Ovary (tissue), 7 donors: ENCODE measurements at regions not wholly inside any gene's neighbourhood (a gene's known extent, or its start where the extent isn't known, plus 50 kb on each side); places are given as distances from the start of the nearest gene placed in this dataset.
"Not testable (repeated sequence)": the region's sequence is repeated elsewhere in the genome, so short reads cannot be mapped to it uniquely, and the experiment has no call there.

Experiments used
- DNase-seq, 5 donors: peaks; one replicate each; pipeline ENCODE4 v3.0.0-alpha.2; 2019 to 2020
- H3K27ac ChIP-seq, 2 donors: fragments of 200-600 bp; one replicate each; pipeline versions ENCODE4 v1.5.1 to v1.8.0; 2019 to 2022
- H3K27me3 ChIP-seq: fragments of 200-600 bp; one replicate; pipeline ENCODE4 v1.8.0; 2022
- H3K36me3 ChIP-seq: fragments of 200-600 bp; sonication (generic); one replicate; pipeline ENCODE4 v1.5.1; 2019
- H3K4me1 ChIP-seq: one replicate; pipeline ENCODE4 v1.8.1; 2013; ENCODE audit warnings: mild to moderate bottlenecking, moderate library complexity; ENCODE audit not compliant: insufficient read depth
- H3K4me3 ChIP-seq: fragments of 200-600 bp; sonication (generic); one replicate; pipeline ENCODE4 v1.5.1; 2017
- H3K9me3 ChIP-seq, 2 donors: fragments of 200-600 bp in 1 of 2; sonication (generic) in 1 of 2; one replicate each; pipeline versions ENCODE4 v1.5.1 to v1.8.1; 2013 to 2019; ENCODE audit warnings: mild to moderate bottlenecking in 1 of 2, moderate library complexity in 1 of 2
- CTCF ChIP-seq, 3 donors: fragments of 450-650 bp in 2 of 3; fragments of 200-600 bp in 1 of 3; IDR thresholded peaks; one replicate each; pipeline versions ENCODE4 v1.5.1 to v1.8.0; 2016 to 2022; ENCODE audit warnings: antibody characterized with exemption in 3 of 3, mild to moderate bottlenecking in 1 of 3
- EP300 ChIP-seq: sonication (generic); formaldehyde crosslinking; IDR thresholded peaks from one replicate; pipeline ENCODE4 v1.6.1; 2017; ENCODE audit warnings: antibody characterized with exemption
- POLR2A ChIP-seq: fragments of 450-650 bp; IDR thresholded peaks from one replicate; pipeline ENCODE4 v1.6.1; 2017; ENCODE audit warnings: antibody characterized with exemption, mild to moderate bottlenecking, moderate library complexity
- WGBS, 3 donors: extraction: QIAGEN DNeasy Blood & Tissue Kit in 1 of 3; methylation state at CpG; one replicate each; pipeline versions ENCODE4 v1.1.5 to v1.1.7; 2013 to 2017; 5-methylcytosine and 5-hydroxymethylcytosine counted together
- intact Hi-C, 4 donors: fragments of 100-400 bp; cut with DNase I; formaldehyde crosslinking; loops; one replicate each; pipeline versions ENCODE4 v1.11.0 to v1.15.1; 2022 to 2023
- donor health status: DM: no; HTN: no; CAD: no; lungs with moderate emphysema.
- donor health status: DM: no; HTN: no; CAD: no.
- donor health status: Bipolar disorder and iron deficiency.
- donor health status: DM: no; HTN: no; CAD: no.
- donor health status: DM: yes; HTN: yes; CAD: no.

GRCh38 chr16:48075398-48075797 is 80.4 kb downstream of the ABCC12 start:
- Histone ChIP-seq H3K36me3 (no peaks in the 10 kb centered on the region), H3K27ac (no peak overlapping the region), H3K4me3 (no peak overlapping the region), H3K4me1 (no peaks in the 10 kb centered on the region), H3K27me3 (no peaks in the 10 kb centered on the region), H3K9me3 (no peaks in the 10 kb centered on the region)
- no peak for DNase-seq
- TF ChIP-seq EP300 = no peak
- TF ChIP-seq CTCF (IDR thresholded peaks at IDR 0.05) = no peak
- TF ChIP-seq POLR2A = no peak
- intact Hi-C loops = no loop called here
- WGBS, 3 donors = 70 to 81% (median 79%) methylated on average over 3 of the region's 3 CpGs

- H3K4me3 ChIP-seq = no peak overlapping the region
- WGBS, 3 donors = 66 to 74% (median 72%) methylated on average over 2 of the region's 2 CpGs
- H3K4me1 ChIP-seq = no peaks in the 10 kb centered on the region
- intact Hi-C loops = no loop called here
- no peak for DNase-seq
- no peaks in the 10 kb centered on the region for H3K36me3 ChIP-seq
- no peaks in the 10 kb centered on the region for H3K27me3 ChIP-seq
- H3K9me3 ChIP-seq = no peaks in the 10 kb centered on the region
- no peak overlapping the region for H3K27ac ChIP-seq
- no peak for TF ChIP-seq POLR2A
- no peak for TF ChIP-seq CTCF (IDR thresholded peaks at IDR 0.05)
- TF ChIP-seq EP300 = no peak
Observed at GRCh38 chr16:48067388-48067787, 88.4 kb downstream of the ABCC12 start.

- intact Hi-C loops = no loop called here
- no peaks in the 10 kb centered on the region for H3K9me3 ChIP-seq
- DNase-seq = no peak
- TF ChIP-seq CTCF (IDR thresholded peaks at IDR 0.05) (no peak), EP300 (no peak), POLR2A (no peak)
- no peaks in the 10 kb centered on the region for H3K4me1 ChIP-seq
- H3K27me3 ChIP-seq = no peaks in the 10 kb centered on the region
- no peak overlapping the region for H3K27ac ChIP-seq
- H3K36me3 ChIP-seq = no peaks in the 10 kb centered on the region
- 74 to 100% (median 80%) methylated on average over 1 of the region's 1 CpG for WGBS, 3 donors
- no peak overlapping the region for H3K4me3 ChIP-seq
Observed at GRCh38 chr16:48064971-48065370, 90.8 kb downstream of the ABCC12 start.

- H3K9me3 ChIP-seq = no peaks in the 10 kb centered on the region
- H3K27me3 ChIP-seq = no peaks in the 10 kb centered on the region
- no peak for DNase-seq
- no peaks in the 10 kb centered on the region for H3K36me3 ChIP-seq
- H3K27ac ChIP-seq = no peak overlapping the region
- TF ChIP-seq CTCF (IDR thresholded peaks at IDR 0.05) (no peak), POLR2A (no peak), EP300 (no peak)
- no peaks in the 10 kb centered on the region for H3K4me1 ChIP-seq
- H3K4me3 ChIP-seq = no peak overlapping the region
- intact Hi-C loops = no loop called here
Observed at GRCh38 chr16:48062681-48063080, 93.1 kb downstream of the ABCC12 start.

GRCh38 chr16:48059936-48060335 is 95.9 kb downstream of the ABCC12 start:
- WGBS, 3 donors = 97 to 98% (median 97%) methylated on average over 17 of the region's 17 CpGs
- H3K9me3 ChIP-seq = no peaks in the 10 kb centered on the region
- no peaks in the 10 kb centered on the region for H3K36me3 ChIP-seq
- H3K4me3 ChIP-seq = no peak overlapping the region
- TF ChIP-seq EP300 (no peak), CTCF (IDR thresholded peaks at IDR 0.05) (no peak), POLR2A (no peak)
- intact Hi-C loops = loop anchor here in 1 of 4 donors (10.0 kb wide), 1 partner anchor 915 kb away; the partner anchor contains the start of gene NETO2
- no peaks in the 10 kb centered on the region for H3K4me1 ChIP-seq
- DNase-seq = no peak
- H3K27me3 ChIP-seq = no peaks in the 10 kb centered on the region
- no peak overlapping the region for H3K27ac ChIP-seq

- WGBS, 3 donors = 94 to 96% (median 95%) methylated on average over 25 of the region's 25 CpGs
- intact Hi-C loops = loop anchor here in 1 of 4 donors (10.0 kb wide), 1 partner anchor 914 kb away; the partner anchor contains the start of gene NETO2
- H3K27ac ChIP-seq, H3K36me3 ChIP-seq, DNase-seq, H3K27me3 ChIP-seq, H3K4me1 ChIP-seq, H3K4me3 ChIP-seq, H3K9me3 ChIP-seq: not testable (repeated sequence)
Observed at GRCh38 chr16:48059190-48059589, 96.6 kb downstream of the ABCC12 start.
